Fibroblast of skin of right biceps (primary cell): ENCODE measurements at regions not wholly inside any gene's neighbourhood (a gene's known extent, or its start where the extent isn't known, plus 50 kb on each side); places are given as distances from the start of the nearest gene placed in this dataset.
A peak's percentile ranks its signal among the peaks of the same experiment; 100 is the strongest.

Experiments
- DNase-seq: peaks from one replicate; pipeline ENCODE4 v3.0.0-alpha.2; 2013

DNA sequence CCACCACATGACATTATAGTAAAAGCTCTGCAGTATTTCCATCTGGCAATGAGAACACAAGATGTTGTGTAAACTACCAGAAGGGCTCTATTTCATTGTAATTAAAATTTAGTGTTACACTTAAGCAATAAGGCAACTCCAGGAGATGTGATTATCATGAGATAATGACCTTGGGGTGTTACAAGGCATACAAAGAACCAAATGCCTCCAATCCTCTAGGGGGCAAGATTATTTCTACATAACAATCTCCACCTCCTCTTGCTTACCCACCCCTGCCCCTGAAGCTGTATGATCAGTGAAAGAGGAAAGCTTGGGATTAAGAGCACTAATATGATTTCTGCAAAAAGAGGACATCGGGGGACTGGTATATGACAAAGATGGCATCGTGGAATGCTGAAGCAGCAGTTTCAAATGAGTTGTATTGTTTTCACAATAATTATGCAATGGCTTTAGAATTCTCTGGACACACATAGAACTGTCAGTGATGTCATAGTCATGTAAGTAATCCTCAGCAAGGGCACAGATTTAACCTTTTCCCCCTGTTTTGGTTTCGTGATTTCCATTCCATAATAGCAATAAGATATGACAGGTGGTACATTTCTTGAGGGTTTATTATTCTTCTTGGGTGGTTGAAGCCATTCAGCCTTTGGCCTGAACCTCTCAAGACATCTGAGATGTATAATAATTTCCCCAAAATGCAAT lies 295.3 kb downstream of the MZT1 start:
- no peak for DNase-seq

DNA sequence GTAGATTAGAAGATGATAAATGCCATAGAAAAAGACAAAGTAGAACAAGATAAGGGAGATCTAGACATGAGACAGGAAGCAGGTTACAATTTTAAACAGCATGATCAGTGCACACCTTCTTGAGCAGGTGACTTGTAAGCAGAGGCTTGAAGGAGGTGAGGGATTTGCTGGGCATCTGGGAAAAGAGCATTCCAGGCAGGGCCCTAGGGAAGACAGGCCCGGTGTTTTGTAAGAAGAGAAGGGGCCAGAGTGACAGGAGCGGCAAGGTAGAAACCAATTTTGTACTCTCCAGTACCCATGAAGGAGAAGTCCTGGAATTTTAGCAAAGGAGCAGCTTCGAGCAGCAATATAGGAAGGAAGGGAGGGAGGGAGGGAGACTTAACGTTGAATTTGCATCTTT lies 296.5 kb downstream of the MZT1 start:
- DNase-seq: no peak

DNA sequence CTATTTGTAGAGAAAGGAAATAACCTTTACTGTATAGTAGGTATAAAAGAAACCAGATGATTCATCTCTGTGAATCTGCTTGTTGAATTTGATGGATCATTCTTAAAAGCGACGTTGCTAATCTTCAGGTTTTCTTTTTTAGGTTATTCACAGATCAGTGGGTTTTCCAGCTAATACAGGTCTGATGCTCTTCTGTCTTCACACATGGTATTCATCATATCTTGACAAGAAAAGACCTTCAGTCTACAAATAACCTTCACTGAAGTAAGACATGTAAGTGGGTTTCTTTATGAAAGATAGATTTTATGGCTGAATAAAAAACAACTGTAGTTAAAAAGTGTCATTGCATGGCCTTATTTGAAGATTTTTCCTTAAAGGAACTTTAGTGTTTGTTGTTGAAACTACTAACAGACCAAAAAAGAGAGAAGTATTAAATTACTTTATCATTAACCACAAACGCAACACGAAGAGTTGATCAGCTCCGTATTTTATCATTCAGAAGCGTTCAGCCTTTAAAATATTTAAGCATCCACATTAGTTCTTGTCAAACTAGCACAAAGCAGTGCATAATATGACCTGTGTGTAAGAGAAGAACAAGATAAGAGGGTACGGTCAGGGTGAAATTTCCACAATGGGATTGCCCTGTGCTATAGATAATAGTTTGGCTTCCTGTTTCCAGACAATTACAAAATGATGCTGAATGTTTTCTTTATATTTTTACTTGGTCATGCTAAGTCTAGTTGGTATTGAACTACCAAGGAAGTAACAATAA lies 299.5 kb downstream of the MZT1 start:
- no peak for DNase-seq

DNA sequence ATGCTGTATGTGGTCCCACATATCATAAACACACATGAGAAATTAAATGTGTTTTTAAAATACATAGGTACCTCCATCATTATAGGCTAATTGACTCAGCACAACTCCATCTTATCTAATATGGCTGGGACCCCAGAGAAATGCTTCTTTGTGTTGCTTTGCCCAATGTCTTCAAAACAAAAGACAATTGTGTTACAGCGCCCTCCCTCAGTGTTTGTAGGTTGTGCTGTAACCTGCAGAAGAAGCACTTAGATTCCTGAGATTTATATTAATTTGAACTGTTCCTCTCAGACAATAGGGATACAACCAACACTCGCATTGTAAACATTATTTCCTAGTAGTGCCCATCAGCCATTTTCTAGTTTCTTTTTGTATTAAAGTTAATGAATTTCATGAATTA lies 303.4 kb downstream of the MZT1 start:
- DNase-seq: no peak

DNA sequence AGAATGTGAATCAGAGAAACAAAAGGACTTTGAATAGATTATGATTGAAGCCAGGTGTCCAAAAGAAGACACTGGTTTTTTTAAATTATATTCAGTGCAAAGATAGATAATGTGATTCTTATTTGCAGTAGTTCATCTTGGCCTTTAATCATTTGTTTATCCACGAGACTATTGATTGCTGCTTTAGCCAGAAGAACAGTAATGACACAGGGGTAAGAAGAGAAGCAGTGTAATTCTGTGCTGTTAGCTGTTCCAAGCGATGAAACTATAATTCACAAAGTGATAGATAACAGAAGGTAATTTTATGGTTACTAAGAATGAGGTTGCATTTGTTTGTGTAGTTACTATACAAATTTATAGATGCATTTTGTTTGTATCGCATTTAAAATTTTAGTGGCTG lies 311.6 kb downstream of the MZT1 start:
- DNase-seq: no peak

DNA sequence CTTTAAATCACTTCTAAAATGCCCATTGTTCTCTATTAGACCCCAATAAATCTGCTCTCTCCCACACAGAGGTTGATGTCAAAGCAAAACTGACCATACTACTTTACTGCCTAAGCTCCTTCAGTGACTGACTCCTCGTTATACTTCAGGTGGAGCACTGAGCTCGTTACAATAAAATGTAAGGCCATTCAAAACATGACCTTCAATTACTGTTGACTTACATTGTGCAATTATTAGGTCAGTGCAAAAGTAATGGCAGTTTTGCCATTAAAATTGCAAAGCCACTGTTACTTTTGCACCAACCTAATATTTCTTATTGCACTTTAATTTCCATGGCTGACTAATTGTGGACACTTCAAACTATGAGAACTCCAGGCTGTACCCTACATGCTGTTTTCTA lies 314.9 kb downstream of the MZT1 start:
- no peak for DNase-seq

DNA sequence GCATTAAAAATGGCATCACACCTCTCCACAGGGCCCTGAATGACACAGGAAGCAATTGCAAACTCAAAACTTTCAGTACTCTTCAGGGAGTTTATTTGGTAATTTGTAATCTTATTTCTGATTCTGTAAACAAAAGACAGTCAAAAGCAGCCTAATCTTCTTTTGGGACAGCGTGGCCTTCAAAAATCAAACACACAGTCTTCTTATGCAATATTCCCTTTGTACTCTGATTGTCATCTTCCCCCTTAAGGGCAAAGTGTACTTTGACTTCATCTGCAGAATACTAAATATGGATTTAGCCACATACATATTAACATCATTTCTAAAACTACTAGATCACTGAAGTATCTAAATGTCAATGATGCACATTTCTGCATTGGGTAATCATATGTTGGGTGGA lies 322.0 kb downstream of the MZT1 start:
- no peak for DNase-seq

DNA sequence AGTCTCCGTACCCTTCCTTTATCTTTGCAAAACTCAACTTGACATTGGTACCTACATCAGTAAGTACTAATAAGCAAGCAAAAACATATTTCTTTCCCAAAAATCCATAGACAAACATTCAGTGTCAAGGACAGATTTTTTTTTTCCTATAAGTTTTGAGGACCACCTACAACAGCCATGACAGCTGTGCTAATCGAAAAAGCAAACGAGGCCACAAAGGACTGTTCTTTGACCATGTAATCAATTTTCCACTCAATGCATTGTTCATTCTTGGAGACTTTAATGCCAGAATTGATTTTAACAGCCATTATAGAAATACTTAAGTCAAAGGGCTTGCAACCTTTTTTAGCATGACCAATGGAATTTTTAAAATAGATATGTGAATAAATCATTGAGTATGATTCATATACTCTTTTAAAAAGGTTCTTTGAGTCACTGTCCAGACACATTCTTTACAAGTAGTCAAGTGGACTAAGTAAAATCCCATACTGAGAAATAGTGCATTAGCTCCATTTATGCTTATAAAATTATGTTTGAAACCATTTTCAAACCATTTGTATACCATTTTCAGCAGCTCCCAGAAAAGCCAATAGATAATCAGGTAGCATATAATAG lies 323.9 kb downstream of the MZT1 start:
- DNase-seq: peak; percentile 25

DNA sequence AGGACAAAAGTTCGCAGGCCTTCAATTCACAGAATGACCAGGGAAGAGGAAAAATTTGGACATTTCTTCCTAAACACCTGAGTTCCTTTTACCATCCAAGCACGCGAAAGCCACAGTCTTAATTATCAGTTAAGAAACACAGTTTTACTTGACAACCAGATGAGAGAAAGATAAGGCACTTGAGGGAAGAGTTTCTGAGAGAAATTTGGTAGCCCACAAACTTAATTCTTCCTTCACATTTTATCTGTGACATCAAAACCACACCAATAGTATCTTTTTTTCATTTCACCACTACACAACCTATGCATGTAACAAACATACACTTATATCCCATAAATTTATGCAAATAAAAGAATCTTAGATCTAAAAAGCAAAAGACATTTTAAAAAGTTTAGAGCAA lies 326.6 kb downstream of the MZT1 start:
- no peak for DNase-seq

DNA sequence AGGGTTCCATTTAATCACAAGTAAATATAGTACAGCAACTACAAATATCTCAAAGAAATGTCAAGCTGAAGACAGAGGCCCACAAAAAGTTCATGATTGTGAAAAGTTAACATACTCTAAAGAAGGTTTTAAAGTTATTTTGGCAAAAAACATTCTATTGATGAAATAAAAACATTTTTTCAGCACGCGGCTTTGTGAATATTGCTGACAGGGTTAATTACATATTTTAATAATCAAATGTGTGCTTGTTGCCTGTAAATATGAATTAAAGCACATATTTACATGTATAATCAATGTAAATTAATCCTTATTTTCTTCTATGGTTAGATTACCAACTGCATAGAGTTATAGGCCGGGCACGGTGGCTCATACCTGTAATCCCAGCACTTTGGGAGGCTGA lies 328.1 kb downstream of the MZT1 start:
- DNase-seq: no peak

DNA sequence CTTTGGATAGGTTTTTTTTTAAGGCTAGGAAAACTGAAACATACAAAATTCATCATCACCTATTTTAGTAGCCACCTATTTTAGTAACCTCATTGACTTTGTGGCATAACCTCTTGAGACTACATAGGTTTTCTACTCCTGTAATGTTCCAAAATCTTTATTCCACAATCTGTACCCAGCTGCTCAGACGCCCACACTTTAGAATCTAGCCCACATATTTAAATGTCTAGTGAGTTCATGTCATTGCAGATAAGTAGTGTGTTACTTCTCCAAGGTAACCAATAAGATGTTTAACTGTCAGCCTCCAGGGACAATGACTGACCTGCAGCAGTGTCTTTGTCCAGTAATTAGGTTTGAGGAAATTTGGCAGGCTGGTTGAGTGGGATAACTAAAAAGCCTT lies 330.2 kb downstream of the MZT1 start:
- no peak for DNase-seq

DNA sequence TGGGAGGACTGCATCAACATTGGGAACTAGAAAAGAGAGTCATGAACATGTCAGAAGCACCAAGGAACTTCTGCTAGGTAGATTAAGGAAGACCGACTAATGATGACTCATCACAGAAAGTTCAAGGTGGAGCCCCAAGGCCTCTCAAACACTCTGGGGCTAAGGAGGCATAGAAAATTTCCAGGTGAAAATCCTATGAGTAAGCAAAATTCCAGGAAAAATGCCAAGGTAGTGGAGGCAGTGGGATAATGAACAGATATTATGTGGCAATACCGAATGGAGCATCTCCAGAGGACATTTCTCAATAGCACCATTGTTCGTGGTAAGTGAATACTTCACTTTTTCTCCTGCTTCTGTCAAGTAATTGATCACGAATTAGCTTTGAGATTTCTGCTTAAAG lies 336.5 kb downstream of the MZT1 start:
- DNase-seq: peak; percentile 27

DNA sequence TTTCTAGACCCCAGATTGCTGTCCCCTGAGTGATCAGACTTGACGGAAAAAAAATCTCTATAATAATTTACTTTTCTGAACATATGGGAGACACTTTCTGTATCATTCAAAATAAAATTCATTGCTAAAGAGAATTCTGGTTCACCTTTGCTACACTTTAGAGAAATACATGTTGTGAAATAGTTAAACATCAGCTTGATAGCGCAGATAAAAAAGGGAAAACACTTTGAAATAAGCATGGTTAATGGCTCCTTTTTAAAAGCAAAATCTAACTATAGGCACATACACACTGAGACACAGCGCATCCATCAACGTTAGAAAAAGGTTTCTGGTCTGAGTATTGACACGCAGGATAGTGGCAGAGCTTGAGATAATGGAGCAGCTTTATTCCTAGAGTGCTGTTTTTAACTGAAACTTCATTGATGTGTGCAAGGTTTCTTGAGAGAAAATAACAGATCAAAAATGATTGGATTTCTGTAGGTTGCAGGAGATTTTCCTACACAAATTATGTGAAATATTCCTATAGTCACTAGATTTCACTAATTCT lies 341.2 kb downstream of the MZT1 start:
- DNase-seq: no peak

DNA sequence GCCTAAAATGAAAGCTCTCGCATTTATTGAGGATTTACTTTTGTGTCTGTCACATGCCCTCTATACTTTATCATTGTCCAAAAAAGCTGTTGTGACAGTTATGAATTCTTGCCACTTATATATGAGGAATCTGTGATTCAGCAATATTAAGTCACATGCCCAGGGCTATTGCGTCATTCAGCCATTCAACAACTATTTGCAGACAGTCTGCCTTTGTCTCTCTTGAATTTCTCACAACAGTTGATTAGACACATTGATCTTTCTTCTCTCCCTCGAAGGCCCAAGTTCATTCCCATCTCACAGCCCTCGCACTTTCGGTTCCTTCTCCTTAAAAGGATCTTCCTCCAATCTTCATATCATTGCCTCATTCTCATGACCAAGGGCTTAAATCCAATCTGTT lies 342.6 kb downstream of the MZT1 start:
- DNase-seq: peak; percentile 62

DNA sequence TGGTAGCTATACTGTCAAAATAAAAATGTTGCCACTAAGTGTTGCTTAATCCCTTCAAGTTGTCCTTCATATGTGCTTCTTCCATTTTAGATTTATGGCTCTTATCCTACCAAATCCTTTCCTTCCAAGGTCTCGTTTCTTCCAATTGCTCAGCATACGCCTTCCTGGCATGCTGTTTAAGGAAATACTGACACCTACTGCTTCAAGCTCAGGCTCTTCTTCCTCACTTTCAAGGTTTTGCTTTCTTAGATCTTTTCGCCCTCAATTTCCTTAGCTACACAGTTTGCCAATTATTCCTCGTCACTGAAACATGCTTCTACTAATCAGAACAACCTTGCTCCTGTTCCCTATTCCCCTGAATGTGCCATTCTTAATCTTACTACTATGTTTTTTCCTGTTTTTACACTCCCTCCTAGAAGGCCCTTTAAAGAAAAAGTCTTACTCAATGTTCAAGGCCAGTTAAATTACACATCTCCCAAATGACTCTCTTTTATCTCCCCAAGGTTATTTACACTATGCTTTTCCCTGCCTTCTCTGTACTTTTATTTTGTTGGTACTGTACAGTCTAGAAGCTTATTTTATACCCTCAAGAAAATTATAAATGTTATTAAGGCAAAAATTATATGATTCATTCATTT lies 343.1 kb downstream of the MZT1 start:
- peak; percentile 28 for DNase-seq

DNA sequence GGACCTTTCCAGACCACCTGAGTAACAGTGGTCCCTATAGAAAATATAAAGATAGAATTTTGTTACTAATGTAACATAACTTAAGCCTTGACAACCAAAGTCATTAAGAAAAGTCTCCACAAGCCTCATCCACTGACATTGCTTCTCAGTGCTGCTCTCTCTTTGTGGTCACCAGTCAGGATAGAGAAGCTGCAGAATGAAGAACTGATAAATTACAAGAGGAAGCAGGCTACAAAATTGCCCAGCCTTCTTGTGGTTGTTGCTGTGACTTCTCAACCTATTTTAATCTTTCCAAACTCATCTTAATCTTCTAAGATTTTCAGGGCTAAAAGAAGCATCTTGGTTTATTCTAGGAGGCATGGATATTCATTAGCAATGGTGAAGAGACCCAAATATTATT lies 343.8 kb downstream of the MZT1 start:
- DNase-seq: no peak

DNA sequence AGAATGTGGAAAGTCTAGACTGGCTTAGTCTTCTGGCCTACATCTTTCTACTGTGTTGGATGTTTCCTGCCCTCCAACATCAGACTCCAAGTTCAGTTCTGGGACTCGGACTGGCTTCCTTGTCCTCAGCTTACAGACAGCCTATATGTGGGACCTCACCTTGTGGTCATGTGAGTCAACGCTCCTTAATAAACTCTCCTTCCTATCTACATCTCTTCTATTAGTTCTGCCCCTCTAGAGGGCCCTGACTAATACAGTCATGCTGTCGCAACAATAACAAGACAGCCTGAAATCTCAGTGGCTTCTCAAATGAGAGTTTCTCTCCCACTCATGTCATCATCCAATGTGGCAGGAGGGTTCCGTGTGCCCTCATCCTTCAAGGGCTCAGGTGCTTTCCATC lies 347.8 kb downstream of the MZT1 start:
- DNase-seq: peak; percentile 52

DNA sequence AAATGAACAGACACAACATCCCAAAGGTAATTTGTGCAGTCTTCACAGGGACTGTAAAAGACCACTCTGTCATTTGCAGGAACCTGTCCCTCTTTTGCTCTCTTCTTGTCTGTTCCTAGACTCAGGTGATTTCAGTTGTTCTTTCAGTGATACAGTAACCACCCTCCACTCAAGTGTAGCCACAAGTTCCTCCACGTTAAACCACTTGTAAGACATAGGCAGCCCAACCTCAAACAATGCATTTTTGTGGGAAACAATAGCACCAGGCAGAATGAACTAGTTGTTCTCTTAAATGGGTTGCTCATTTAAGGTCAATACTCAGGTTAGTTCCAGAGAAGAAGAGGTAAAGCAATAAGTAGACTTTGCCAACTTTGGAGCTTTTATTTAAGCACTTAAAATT lies 359.4 kb downstream of the MZT1 start:
- DNase-seq: no peak

DNA sequence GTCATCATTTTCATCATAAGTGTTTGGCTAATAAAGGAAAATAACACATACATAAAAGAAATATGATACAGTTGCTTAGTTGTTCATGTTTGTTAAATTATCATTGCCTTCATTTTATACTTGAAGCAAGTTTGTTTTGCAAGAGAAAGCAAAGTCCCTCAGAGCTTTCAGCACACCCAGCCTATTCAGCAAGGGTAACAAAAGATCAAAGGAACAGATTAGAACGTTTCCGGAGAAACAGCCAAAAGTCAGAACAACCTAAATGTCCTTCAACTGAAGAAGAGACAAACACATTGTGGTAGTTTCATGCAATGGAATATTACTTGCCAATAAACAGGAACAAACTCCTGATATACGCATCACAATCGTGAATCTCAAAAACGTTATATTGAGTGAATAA lies 380.7 kb downstream of the MZT1 start:
- no peak for DNase-seq

DNA sequence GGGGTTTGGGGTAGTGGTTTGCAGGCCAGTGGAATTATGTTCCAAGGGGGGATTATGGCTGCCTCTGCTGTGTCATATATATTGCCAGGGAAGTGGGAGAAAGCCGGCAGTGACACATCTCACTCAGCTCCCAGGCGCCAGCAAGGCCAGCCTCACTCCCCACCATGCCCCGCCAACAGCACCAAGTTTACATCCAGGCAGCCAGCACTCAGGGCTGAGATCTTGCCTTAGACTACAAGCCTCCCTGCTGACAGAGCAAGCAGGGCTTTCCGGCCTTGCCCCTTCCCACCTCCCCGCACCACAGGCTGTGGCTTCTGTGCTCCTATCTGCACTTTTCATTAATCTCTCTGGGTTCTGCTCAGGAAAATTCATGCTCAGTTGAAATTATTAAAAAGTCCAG lies 385.1 kb downstream of the MZT1 start:
- no peak for DNase-seq

DNA sequence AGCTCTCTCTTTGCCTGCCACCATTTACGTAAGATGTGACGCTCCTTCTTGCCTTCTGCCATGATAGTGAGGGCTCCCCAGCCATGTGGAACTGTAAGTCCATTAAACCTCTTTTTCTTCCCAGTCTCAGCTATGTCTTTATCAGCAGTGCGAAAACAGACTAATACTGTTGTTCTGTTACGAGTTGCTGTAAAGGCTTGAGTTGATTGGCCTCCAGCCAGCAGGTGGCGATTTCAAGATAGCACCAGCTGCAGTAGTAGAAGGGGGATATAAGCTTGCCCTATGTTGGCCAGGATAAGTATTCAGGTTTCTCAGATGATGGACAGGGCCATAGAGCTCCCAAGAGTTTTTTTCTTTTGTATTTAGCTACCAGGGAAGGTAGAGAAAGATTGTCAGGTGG lies 385.5 kb downstream of the MZT1 start:
- DNase-seq: no peak

DNA sequence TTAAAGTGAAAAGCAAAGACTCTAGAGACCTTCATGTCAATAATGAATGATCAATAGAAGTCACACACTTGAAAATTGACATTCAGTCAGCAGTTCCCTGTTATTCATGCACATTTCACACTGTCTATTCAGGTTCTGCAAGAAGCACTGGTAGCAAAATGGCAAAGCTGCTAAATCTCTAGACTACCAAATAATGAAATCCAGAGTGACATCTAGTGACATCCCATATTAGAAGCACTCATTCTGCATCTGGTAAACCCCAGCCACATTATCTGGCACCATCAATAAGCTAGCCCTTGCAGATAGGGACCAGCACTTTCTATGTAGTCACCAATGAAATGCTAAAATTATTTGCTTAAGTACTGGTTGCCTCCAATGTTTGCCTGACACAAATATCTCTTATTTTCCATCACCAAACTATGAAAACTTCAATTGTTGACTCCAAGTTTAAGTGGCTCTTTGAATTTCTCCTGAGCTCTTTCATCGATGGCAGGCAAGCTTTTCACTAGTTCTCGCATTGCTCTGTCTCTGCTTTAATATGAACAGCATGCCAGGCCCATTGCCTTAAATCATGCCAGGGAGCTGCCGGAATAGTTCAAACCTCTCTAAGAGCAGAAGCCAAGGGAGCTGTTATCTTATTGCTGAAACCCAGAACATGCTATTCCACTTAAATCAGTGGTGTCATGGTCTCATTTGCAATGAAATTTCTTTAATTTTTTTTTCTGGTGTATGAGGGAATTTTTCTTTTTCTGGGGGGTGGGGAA lies 409.9 kb downstream of the MZT1 start:
- no peak for DNase-seq

DNA sequence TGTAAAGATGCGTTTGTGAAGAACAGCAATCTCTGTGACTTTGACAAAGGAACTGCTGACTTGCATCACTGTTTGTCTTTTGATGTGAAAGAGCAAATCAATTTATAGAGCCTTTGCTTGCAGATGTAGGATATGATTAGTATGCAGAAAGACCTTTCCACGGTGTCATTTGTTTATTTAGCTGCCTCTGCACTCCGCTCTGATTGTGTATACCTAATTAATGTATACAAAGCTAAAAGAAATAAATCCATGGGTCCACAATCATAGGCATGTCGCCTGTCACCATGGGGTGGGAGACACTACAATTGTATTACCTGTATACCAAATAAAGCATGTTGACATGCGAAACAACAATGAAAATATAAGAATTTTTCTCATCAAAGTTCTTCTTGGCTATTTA lies 410.7 kb downstream of the MZT1 start:
- DNase-seq: no peak
